Calu3 (cell line): ENCODE measurements at regions not wholly inside any gene's neighbourhood (a gene's known extent, or its start where the extent isn't known, plus 50 kb on each side); places are given as distances from the start of the nearest gene placed in this dataset.

Source experiments
- BruUV-seq: library from RNA; stranded (reverse); fragments of 400-500 nt; replicated peaks from 2 replicates; lab custom pipeline; 2021; lab: Mats Ljungman, UMichigan
- CTCF ChIA-PET: fragments of 300-600 bp; sonication (Branson Sonifier 250); formaldehyde crosslinking; loops from one replicate; lab custom pipeline; 2022; ENCODE audit warnings: antibody characterized with exemption; lab: Charles Lee
- DNase-seq: peaks from one replicate; pipeline ENCODE4 v3.0.0; 2022
- H3K27ac Mint-ChIP-seq: one replicate; pipeline ENCODE4 v1.8.0; 2022; ENCODE audit warnings: mixed read lengths; ENCODE audit not compliant: unreplicated experiment
- H3K27me3 Mint-ChIP-seq: one replicate; pipeline ENCODE4 v1.8.0; 2022; ENCODE audit warnings: mixed read lengths; ENCODE audit not compliant: unreplicated experiment
- H3K36me3 Mint-ChIP-seq: one replicate; pipeline ENCODE4 v1.8.0; 2022; ENCODE audit warnings: mild to moderate bottlenecking, moderate library complexity, mixed read lengths; ENCODE audit not compliant: insufficient read depth, unreplicated experiment
- H3K4me1 Mint-ChIP-seq: one replicate; pipeline ENCODE4 v1.8.0; 2022; ENCODE audit warnings: mild to moderate bottlenecking, low read depth, mixed read lengths; ENCODE audit not compliant: unreplicated experiment
- H3K4me3 Mint-ChIP-seq: one replicate; pipeline ENCODE4 v1.8.0; 2022; ENCODE audit warnings: mild to moderate bottlenecking, low read depth, moderate library complexity, mixed read lengths; ENCODE audit not compliant: unreplicated experiment
- H3K9me3 Mint-ChIP-seq: one replicate; pipeline ENCODE4 v1.8.0; 2022; ENCODE audit warnings: low read depth, mixed read lengths; ENCODE audit not compliant: unreplicated experiment
- CTCF ChIP-seq: fragments of 200-600 bp; IDR thresholded peaks from one replicate; pipeline ENCODE4 v1.8.0; 2022; ENCODE audit warnings: antibody characterized with exemption; ENCODE audit not compliant: unreplicated experiment
- intact Hi-C: fragments of 100-400 bp; cut with micrococcal nuclease; formaldehyde crosslinking; loops from one replicate; pipeline ENCODE4 v1.10.0; 2022; ENCODE audit not compliant: unreplicated experiment

DNA sequence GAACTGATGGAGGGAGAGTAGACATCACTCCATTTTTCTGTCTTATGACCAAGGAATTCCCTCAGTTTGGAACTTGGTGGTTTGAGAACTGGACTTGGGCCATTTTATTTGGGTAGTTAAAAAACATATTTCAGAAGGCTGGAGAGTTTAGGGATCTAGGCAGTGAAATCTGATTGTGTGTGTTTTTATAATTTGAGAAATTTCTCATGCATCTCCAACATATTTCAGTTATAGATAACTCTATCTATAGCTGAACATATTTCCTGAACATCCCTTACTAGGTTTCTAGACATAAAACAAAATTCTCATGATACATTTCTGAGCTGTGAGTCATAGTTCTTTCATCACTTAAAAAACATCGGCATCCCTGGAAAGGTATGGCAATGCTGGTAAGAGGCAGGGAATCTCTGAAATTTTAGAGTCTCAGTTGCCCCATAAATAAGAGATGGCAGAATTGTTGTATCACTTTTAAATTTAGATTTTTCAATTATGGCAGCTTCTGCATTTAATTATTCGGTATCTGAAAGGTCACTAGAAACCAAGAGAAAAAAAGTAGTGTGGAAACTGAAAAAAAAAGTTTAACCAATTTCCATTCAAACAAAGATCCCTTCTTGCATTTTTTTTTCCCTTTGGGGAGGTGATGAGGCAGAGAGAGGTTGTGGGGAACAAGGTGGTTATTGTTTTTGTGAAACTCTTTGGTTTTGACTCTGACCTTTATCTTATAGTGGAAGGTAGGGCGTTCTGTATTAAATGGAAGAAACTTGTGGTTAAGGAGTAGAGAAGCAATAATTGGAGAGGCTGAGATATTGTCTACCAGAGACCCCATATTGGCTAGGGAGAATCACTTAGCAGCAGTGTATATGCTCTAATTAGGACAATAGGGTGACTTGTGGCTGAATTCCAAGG is 102.9 kb downstream of the FASLG start:
- intact Hi-C loops = no loop called here
- no peak for DNase-seq
- CTCF ChIA-PET = interaction anchor here (1.0 kb wide), 1 partner anchor 9 kb away, joined by 3 read pairs; no protein-coding TSS in a partner anchor
- Mint-ChIP-seq H3K27ac (no peak overlapping the region), H3K27me3 (no peaks in the 10 kb centered on the region), H3K4me1 (no peaks in the 10 kb centered on the region), H3K9me3 (no peaks in the 10 kb centered on the region), H3K4me3 (no peak overlapping the region), H3K36me3 (no peaks in the 10 kb centered on the region)
- no peak for TF ChIP-seq CTCF
- BruUV-seq = no TSS peak

DNA sequence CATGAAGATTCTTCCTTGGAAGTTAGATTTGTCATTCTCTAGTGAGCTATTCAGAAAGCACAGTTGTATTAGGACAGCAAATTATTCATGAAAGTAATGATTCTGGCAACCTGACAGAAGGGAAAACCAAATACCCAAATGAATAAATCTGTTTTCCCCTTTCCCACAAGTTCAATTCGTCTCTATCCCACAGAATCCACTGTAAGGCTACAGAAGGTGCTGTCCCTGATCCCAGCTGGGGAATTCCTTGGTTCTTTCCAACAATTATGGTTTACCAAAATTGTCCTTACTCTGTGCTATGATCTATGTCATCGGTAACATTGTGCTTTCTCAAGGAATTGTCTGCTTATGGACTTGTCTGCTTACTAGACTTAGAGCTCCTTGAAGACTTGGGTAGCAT is 104.2 kb downstream of the FASLG start:
- H3K4me1 Mint-ChIP-seq = no peaks in the 10 kb centered on the region

GRCh38 chr1:172764378-172764777 is 105.5 kb downstream of the FASLG start:
- TF ChIP-seq CTCF = no peak
- CTCF ChIA-PET = no interaction called here
- BruUV-seq = no TSS peak

More for the DNA sequence above, 104.2 kb downstream of the FASLG start:
- Mint-ChIP-seq H3K27ac (no peak overlapping the region), H3K9me3 (no peaks in the 10 kb centered on the region), H3K36me3 (no peaks in the 10 kb centered on the region), H3K27me3 (no peaks in the 10 kb centered on the region), H3K4me3 (no peak overlapping the region)
- DNase-seq = no peak
- no TSS peak for BruUV-seq
- CTCF ChIA-PET = interaction anchor here (0.7 kb wide), 1 partner anchor 1039 kb away, joined by 3 read pairs; no protein-coding TSS in a partner anchor
- TF ChIP-seq CTCF = no peak
- intact Hi-C loops = no loop called here

GRCh38 chr1:172766462-172766861 is 107.6 kb downstream of the FASLG start:
- Mint-ChIP-seq H3K27me3 (no peaks in the 10 kb centered on the region), H3K4me3 (no peak overlapping the region), H3K27ac (no peak overlapping the region), H3K36me3 (no peaks in the 10 kb centered on the region), H3K9me3 (no peaks in the 10 kb centered on the region), H3K4me1 (no peaks in the 10 kb centered on the region)
- no TSS peak for BruUV-seq
- intact Hi-C loops = no loop called here
- DNase-seq = no peak
- CTCF ChIA-PET = no interaction called here
- TF ChIP-seq CTCF = no peak

More at GRCh38 chr1:172764378-172764777, 105.5 kb downstream of the FASLG start:
- Mint-ChIP-seq H3K36me3 (no peaks in the 10 kb centered on the region), H3K27me3 (no peaks in the 10 kb centered on the region), H3K4me3 (no peak overlapping the region), H3K27ac (no peak overlapping the region), H3K4me1 (no peaks in the 10 kb centered on the region), H3K9me3 (no peaks in the 10 kb centered on the region)
- no peak for DNase-seq
- intact Hi-C loops = no loop called here
